ENCODE measurements at regions not wholly inside any gene's neighbourhood (a gene's known extent, or its start where the extent isn't known, plus 50 kb on each side); places are given as distances from the start of the nearest gene placed in this dataset.

DNA sequence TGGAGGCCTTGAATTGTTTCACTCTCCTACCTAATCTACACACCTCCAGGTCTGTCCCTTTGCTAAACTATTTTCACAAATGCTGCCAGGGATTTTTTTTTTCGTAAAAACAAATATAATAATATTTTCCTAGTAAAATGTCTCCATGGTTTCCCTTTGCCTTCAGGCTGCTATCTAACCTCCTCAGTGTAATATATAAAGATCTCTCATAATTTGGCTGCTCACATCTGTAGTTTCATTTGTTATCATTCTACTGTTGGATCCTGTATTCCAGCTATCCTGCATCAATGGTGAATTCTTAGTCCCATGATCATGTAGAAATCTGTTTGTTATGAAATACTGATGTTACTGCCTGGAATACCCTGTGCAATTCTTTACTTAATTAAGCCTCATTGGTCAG lies 211.9 kb upstream of the CHRM2 start:
- 76 to 93% (median 92%) methylated on average over 1 of the region's 1 CpG for whole genome bisulfite sequencing, 5 donors
- intact Hi-C loops (cut with DNase I; ENCODE audit: low total_unique reads) = no loop called here
- Histone ChIP-seq H3K4me1 (peaks cover 0 to 3% (median 0%) of the 10 kb centered on the region in 4 donors), H3K27ac (no peak overlapping the region), H3K27me3 (no peaks in the 10 kb centered on the region), H3K9me3 (peaks cover 0 to 6% (median 0%) of the 10 kb centered on the region in 4 donors), H3K4me3 (no peak overlapping the region), H3K36me3 (no peaks in the 10 kb centered on the region)
- DNase-seq = no peak
- TF ChIP-seq POLR2A (IDR thresholded peaks at IDR 0.05) (no peak), EP300 (IDR thresholded peaks at IDR 0.05) (no peak), POLR2AphosphoS5 (IDR thresholded peaks at IDR 0.05) (no peak)
- TF ChIP-seq, protein P1, sequence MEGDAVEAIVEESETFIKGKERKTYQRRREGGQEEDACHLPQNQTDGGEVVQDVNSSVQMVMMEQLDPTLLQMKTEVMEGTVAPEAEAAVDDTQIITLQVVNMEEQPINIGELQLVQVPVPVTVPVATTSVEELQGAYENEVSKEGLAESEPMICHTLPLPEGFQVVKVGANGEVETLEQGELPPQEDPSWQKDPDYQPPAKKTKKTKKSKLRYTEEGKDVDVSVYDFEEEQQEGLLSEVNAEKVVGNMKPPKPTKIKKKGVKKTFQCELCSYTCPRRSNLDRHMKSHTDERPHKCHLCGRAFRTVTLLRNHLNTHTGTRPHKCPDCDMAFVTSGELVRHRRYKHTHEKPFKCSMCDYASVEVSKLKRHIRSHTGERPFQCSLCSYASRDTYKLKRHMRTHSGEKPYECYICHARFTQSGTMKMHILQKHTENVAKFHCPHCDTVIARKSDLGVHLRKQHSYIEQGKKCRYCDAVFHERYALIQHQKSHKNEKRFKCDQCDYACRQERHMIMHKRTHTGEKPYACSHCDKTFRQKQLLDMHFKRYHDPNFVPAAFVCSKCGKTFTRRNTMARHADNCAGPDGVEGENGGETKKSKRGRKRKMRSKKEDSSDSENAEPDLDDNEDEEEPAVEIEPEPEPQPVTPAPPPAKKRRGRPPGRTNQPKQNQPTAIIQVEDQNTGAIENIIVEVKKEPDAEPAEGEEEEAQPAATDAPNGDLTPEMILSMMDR (IDR thresholded peaks at IDR 0.05) = no peak

DNA sequence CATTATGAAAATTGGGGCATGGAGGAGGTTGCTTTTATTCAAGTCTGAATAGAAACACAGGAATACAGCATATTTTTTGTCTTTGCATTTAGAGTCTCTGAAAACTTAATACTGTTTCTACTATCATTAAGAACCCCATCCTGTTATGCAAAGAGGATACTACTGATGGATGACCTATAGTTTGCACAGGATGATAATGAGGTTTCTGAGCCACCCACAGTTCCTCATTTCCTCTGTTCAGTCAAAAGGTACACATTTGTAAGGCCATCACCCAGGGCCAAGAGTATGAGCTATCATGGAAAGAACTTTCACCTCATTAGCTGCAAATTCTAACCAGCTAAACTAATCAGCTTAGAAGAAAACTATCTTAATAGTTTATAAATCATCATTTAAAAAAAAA lies 213.0 kb upstream of the CHRM2 start:
- intact Hi-C loops (cut with DNase I; ENCODE audit: low total_unique reads) = no loop called here
- Histone ChIP-seq H3K27me3 (no peaks in the 10 kb centered on the region), H3K4me3 (no peak overlapping the region), H3K9me3 (peaks cover 0 to 6% (median 0%) of the 10 kb centered on the region in 4 donors), H3K4me1 (peaks cover 0 to 3% (median 0%) of the 10 kb centered on the region in 4 donors), H3K27ac (no peak overlapping the region), H3K36me3 (no peaks in the 10 kb centered on the region)
- no peak for DNase-seq
- TF ChIP-seq EP300 (IDR thresholded peaks at IDR 0.05) = no peak

DNA sequence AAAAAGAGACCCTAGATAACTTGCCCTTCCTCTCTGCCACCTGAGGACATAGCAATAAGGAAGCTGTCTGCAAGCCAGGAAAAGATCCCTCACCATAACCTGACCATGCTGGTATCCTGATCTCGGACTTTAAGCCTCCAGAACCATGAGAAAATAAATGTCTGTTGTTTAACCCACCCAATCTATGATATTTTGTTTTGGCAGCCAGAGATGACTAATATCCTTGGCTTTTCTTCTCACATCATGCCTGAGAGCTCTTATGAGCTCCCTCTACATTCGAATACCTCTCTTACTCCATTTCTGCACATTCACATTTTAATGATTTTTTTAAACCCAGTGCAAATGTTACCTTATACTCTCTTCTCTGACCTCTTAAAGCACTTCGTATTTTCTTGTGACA lies 214.0 kb upstream of the CHRM2 start:
- H3K27me3 ChIP-seq = no peaks in the 10 kb centered on the region
- intact Hi-C loops (cut with DNase I; ENCODE audit: low total_unique reads) = no loop called here
- no peaks in the 10 kb centered on the region for H3K36me3 ChIP-seq
- 58 to 72% (median 70%) methylated on average over 3 of the region's 3 CpGs for WGBS, 5 donors
- H3K9me3 ChIP-seq = peaks cover 0 to 6% (median 0%) of the 10 kb centered on the region in 4 donors
- DNase-seq = no peak
- no peak for TF ChIP-seq POLR2AphosphoS5 (IDR thresholded peaks at IDR 0.05)
- TF ChIP-seq POLR2A (IDR thresholded peaks at IDR 0.05) = no peak
- TF ChIP-seq, protein P1 (IDR thresholded peaks at IDR 0.05) = no peak
- H3K27ac ChIP-seq = no peak overlapping the region
- peaks cover 0 to 3% (median 0%) of the 10 kb centered on the region in 4 donors for H3K4me1 ChIP-seq
- H3K4me3 ChIP-seq = no peak overlapping the region

DNA sequence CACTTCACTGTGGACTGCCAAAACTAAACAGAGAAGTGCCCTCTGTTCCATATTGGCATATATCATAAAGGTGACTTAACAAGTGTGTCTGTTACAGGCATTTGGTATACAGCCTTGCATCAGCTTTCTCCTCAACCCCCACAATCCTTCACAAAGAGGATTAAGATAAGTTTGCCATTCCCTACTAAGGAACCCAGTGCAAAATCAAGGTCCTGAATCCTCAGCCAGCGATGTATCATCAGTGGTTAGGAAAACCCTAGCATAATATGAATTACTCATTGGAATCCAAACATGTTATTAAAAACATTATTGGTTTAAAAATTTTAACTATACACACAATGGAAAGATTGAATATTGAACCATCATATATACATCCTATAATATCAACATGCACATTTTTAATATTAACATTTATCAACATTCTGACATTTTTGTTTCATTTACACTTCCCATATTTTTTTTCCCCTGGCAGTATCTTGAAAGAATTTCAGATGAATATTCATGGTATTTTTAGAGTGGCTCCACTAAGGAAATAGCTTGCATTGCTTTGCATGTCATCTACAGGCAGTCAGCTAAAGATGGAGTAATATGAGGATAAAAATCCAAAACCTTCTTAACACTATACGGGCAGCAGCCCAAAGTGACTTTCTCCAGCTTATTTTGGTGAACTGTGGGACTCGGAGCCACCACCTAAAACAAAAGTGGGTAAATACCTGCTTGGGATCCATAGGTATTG lies 215.6 kb upstream of the CHRM2 start:
- 66 to 88% (median 88%) methylated on average over 3 of the region's 3 CpGs for WGBS, 5 donors
- intact Hi-C loops (cut with DNase I; ENCODE audit: low total_unique reads) = no loop called here

More for the DNA sequence above, 215.6 kb upstream of the CHRM2 start:
- peaks cover 0 to 6% (median 0%) of the 10 kb centered on the region in 4 donors for H3K9me3 ChIP-seq
- H3K27me3 ChIP-seq = no peaks in the 10 kb centered on the region
- H3K4me3 ChIP-seq = no peak overlapping the region
- H3K27ac ChIP-seq = no peak overlapping the region
- DNase-seq = no peak
- peaks cover 0 to 3% (median 0%) of the 10 kb centered on the region in 4 donors for H3K4me1 ChIP-seq
- TF ChIP-seq POLR2AphosphoS5 (IDR thresholded peaks at IDR 0.05) (no peak), EP300 (IDR thresholded peaks at IDR 0.05) (no peak), POLR2A (IDR thresholded peaks at IDR 0.05) (no peak)
- TF ChIP-seq, protein P1 (IDR thresholded peaks at IDR 0.05) = no peak
- no peaks in the 10 kb centered on the region for H3K36me3 ChIP-seq

All from stomach (tissue), 8 donors.